ENCODE measurements at regions not wholly inside any gene's neighbourhood (a gene's known extent, or its start where the extent isn't known, plus 50 kb on each side); places are given as distances from the start of the nearest gene placed in this dataset.

- ATAC-seq: no peak
- no peak overlapping the region for H3K27ac ChIP-seq (ENCODE audit: low read length)
- in situ Hi-C loops (cut with HindIII; ENCODE audit: low pct_unique_long_range_greater_than_20kb, low sequenced_read_pairs): no loop called here
- TF ChIP-seq CTCF (IDR thresholded peaks at IDR 0.05) (no peak), REST (IDR thresholded peaks at IDR 0.05; ENCODE audit: insufficient read depth in 1 of 2, low read depth in 2 of 2, low read length in 1 of 2) (no peak), TCF7L2 (IDR thresholded peaks at IDR 0.05; ENCODE audit: low read depth, low read length) (no peak), POLR2AphosphoS5 (IDR thresholded peaks at IDR 0.05; ENCODE audit: low read depth, low read length) (no peak)
- H3K4me3 ChIP-seq (ENCODE audit: low read depth in 2 of 2, low read length in 2 of 2): no peak overlapping the region
- ChIA-PET CTCF (no interaction called here), POLR2A (no interaction called here)
- H3K4me1 ChIP-seq (ENCODE audit: control insufficient read depth, insufficient read depth, low read length): no peaks in the 10 kb centered on the region
- no peaks in the 10 kb centered on the region for H3K27me3 ChIP-seq (ENCODE audit: control insufficient read depth, insufficient read depth, low read length)
- BruUV-seq (replicated peaks): no TSS peak
- no peaks in the 10 kb centered on the region for H3K9me3 ChIP-seq (ENCODE audit: control insufficient read depth, insufficient read depth, low read depth, low read length)
- no peaks in the 10 kb centered on the region for H3K36me3 ChIP-seq (ENCODE audit: control insufficient read depth, insufficient read depth, low read length)
- DNase-seq (ENCODE audit: low read depth, low spot score): no peak
- intact Hi-C loops (cut with micrococcal nuclease; ENCODE audit: unreplicated experiment): no loop called here
Observed at GRCh38 chr5:44661851-44662250, 146.9 kb upstream of the MRPS30 start.

- CTCF ChIA-PET: no interaction called here
- in situ Hi-C loops (cut with HindIII; ENCODE audit: low pct_unique_long_range_greater_than_20kb, low sequenced_read_pairs): no loop called here
- intact Hi-C loops (cut with micrococcal nuclease; ENCODE audit: unreplicated experiment): no loop called here
- Histone ChIP-seq H3K4me3 (ENCODE audit: low read depth in 2 of 2, low read length in 2 of 2) (no peak overlapping the region), H3K36me3 (ENCODE audit: control insufficient read depth, insufficient read depth, low read length) (no peaks in the 10 kb centered on the region), H3K27me3 (ENCODE audit: control insufficient read depth, insufficient read depth, low read length) (no peaks in the 10 kb centered on the region), H3K27ac (ENCODE audit: low read length) (no peak overlapping the region), H3K9me3 (ENCODE audit: control insufficient read depth, insufficient read depth, low read depth, low read length) (no peaks in the 10 kb centered on the region), H3K4me1 (ENCODE audit: control insufficient read depth, insufficient read depth, low read length) (no peaks in the 10 kb centered on the region)
- ATAC-seq (no peak), DNase-seq (ENCODE audit: low read depth, low spot score) (no peak)
- TF ChIP-seq REST (IDR thresholded peaks at IDR 0.05; ENCODE audit: insufficient read depth in 1 of 2, low read depth in 2 of 2, low read length in 1 of 2): no peak
- no peak for TF ChIP-seq SIN3A (IDR thresholded peaks at IDR 0.05; ENCODE audit: borderline replicate concordance, insufficient read depth, low read depth, low read length)
- no peak for TF ChIP-seq POLR2AphosphoS5 (IDR thresholded peaks at IDR 0.05; ENCODE audit: low read depth, low read length)
- no peak for TF ChIP-seq TCF7L2 (IDR thresholded peaks at IDR 0.05; ENCODE audit: low read depth, low read length)
- TF ChIP-seq CTCF (IDR thresholded peaks at IDR 0.05): no peak
- BruUV-seq (replicated peaks): no TSS peak
- POLR2A ChIA-PET: no interaction called here
Observed at GRCh38 chr5:44660251-44660650, 148.5 kb upstream of the MRPS30 start.
